Tibial nerve (tissue), 4 donors: ENCODE measurements at regions not wholly inside any gene's neighbourhood (a gene's known extent, or its start where the extent isn't known, plus 50 kb on each side); places are given as distances from the start of the nearest gene placed in this dataset.

Source experiments
- EP300 ChIP-seq, 2 donors: sonication (generic); formaldehyde crosslinking; IDR thresholded peaks; one replicate each; pipeline ENCODE4 v1.6.1; 2017; ENCODE audit warnings: antibody characterized with exemption in 2 of 2, mild to moderate bottlenecking in 1 of 2
- POLR2A ChIP-seq, 2 donors: fragments of 450-650 bp; IDR thresholded peaks; one replicate each; pipeline ENCODE4 v1.6.1; 2017; ENCODE audit warnings: antibody characterized with exemption in 2 of 2, mild to moderate bottlenecking in 2 of 2, moderate library complexity in 2 of 2
- TF ChIP-seq, protein P1 (sequence below), 5 experiments: fragments of 200-600 bp in 3 of 5; fragments of 450-650 bp in 2 of 5; sonication (generic) in 3 of 5; IDR thresholded peaks; one replicate each; pipeline ENCODE4 v1.5.1; 2016 to 2019; ENCODE audit warnings: antibody characterized with exemption in 5 of 5, mild to moderate bottlenecking in 3 of 5, moderate library complexity in 2 of 5

- TF ChIP-seq, protein P1, sequence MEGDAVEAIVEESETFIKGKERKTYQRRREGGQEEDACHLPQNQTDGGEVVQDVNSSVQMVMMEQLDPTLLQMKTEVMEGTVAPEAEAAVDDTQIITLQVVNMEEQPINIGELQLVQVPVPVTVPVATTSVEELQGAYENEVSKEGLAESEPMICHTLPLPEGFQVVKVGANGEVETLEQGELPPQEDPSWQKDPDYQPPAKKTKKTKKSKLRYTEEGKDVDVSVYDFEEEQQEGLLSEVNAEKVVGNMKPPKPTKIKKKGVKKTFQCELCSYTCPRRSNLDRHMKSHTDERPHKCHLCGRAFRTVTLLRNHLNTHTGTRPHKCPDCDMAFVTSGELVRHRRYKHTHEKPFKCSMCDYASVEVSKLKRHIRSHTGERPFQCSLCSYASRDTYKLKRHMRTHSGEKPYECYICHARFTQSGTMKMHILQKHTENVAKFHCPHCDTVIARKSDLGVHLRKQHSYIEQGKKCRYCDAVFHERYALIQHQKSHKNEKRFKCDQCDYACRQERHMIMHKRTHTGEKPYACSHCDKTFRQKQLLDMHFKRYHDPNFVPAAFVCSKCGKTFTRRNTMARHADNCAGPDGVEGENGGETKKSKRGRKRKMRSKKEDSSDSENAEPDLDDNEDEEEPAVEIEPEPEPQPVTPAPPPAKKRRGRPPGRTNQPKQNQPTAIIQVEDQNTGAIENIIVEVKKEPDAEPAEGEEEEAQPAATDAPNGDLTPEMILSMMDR (IDR thresholded peaks at IDR 0.05) = no peak
- TF ChIP-seq POLR2A (IDR thresholded peaks at IDR 0.05) = no peak
- no peak for TF ChIP-seq EP300 (IDR thresholded peaks at IDR 0.05)
These were observed 1172.1 kb upstream of the RAG2 start for GRCh38 chr11:37770145-37770544.
